ENCODE measurements at regions not wholly inside any gene's neighbourhood (a gene's known extent, or its start where the extent isn't known, plus 50 kb on each side); places are given as distances from the start of the nearest gene placed in this dataset.

GRCh38 chr15:62378772-62379498, 213.8 kb upstream of the C2CD4B start:
- H3K36me3 Mint-ChIP-seq (ENCODE audit: low read depth) = no peaks in the 10 kb centered on the region
- peaks cover 15% of the 10 kb centered on the region for H3K27me3 Mint-ChIP-seq (ENCODE audit: low read depth)
- no peak overlapping the region for H3K27ac Mint-ChIP-seq (ENCODE audit: unreplicated experiment)
- TF ChIP-seq CTCF (IDR thresholded peaks at IDR 0.05) = no peak
- no peak overlapping the region for H3K4me3 Mint-ChIP-seq (ENCODE audit: unreplicated experiment)
- no peaks in the 10 kb centered on the region for H3K4me1 Mint-ChIP-seq (ENCODE audit: low read depth)
- H3K9me3 Mint-ChIP-seq (ENCODE audit: low read depth) = no peaks in the 10 kb centered on the region
- no peak for DNase-seq (ENCODE audit: low spot score)

DNA sequence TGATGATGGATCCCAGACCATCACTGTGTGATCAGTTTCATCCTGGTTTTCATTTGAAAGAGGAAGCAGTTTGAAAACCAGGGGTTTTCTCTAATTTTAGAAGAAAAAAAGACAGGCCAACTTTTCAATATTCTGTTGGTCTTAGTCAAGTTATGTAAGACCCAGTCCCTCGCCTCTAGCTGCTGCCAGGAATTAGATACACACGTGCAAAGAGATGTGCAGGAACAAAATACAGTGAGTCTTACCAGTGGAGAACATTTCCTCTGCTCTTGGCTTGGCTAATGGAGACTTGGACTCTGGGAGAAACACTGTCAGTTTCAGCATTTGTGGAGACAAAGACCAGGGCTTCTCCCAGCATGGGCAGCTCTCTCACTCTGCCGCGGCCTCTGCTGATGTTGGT, 214.9 kb upstream of the C2CD4B start:
- Mint-ChIP-seq H3K27ac (ENCODE audit: unreplicated experiment) (no peak overlapping the region), H3K27me3 (ENCODE audit: low read depth) (peaks cover 13% of the 10 kb centered on the region), H3K36me3 (ENCODE audit: low read depth) (no peaks in the 10 kb centered on the region), H3K4me3 (ENCODE audit: unreplicated experiment) (no peak overlapping the region), H3K4me1 (ENCODE audit: low read depth) (no peaks in the 10 kb centered on the region), H3K9me3 (ENCODE audit: low read depth) (no peaks in the 10 kb centered on the region)
- DNase-seq (ENCODE audit: low spot score) = no peak
- TF ChIP-seq CTCF (IDR thresholded peaks at IDR 0.05) = no peak

- H3K9me3 Mint-ChIP-seq (ENCODE audit: low read depth) = no peaks in the 10 kb centered on the region
- no peak for TF ChIP-seq CTCF (IDR thresholded peaks at IDR 0.05)
- H3K27me3 Mint-ChIP-seq (ENCODE audit: low read depth) = peaks cover 14% of the 10 kb centered on the region
Observed at GRCh38 chr15:62382046-62382445, 217.0 kb upstream of the C2CD4B start.

DNA sequence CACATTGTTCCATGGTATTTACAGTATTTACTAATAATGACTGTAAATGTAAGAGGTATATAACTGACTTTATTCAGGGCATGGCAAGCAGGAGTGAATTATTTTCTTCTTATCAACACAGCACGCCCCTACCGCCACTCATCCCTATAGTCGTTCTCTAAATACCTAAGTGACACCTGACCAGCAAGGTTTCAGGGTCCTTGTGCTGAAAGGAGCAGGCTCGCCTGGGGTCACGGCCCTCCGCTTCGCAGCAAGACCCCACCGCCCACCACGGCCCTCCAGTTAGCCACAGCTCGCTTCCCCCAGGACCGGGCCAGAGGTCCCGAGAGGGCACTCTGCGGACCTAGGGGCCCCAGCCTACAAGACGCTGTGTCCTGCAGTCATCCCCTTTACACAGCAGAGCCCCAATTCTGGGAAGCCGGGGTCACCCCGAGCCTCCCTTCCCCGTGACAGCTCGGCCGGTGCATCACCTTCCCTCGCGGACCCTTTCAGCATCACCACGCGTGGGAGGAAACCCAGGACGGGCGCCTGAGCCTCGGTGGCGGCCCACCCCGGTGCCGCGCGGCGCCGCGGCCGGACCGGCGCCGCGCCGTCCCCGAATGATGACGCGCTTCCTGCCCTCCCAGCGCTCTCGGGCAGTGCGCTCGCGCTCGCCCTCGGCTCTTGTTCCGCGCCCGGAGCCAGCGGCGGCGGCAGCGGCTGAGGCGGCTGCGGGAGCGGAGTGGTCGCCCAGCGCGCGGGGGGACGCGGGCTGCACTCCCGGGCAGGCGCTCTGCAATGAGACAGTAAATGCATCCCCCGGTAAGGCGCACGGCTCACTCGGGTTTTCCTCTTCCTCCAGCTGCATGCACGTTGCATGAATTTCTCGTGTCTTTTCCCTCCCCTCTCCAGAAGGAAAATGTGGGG, 225.1 kb upstream of the C2CD4B start, which contains the start of gene TLN2:
Gene TLN2, plus strand, starts transcription at position 666 of the 906 bp plus-strand sequence.
- DNase-seq (ENCODE audit: low spot score) = peak; percentile 83
- no peak for TF ChIP-seq CTCF (IDR thresholded peaks at IDR 0.05)
- no peaks in the 10 kb centered on the region for H3K36me3 Mint-ChIP-seq (ENCODE audit: low read depth)
- H3K4me3 Mint-ChIP-seq (ENCODE audit: unreplicated experiment) = peak within 1 kb of the TSS; percentile 94
- peaks cover 20% of the 10 kb centered on the region for H3K4me1 Mint-ChIP-seq (ENCODE audit: low read depth)
- H3K27ac Mint-ChIP-seq (ENCODE audit: unreplicated experiment) = peak within 1 kb of the TSS; percentile 85
- H3K27me3 Mint-ChIP-seq (ENCODE audit: low read depth) = peaks cover 2% of the 10 kb centered on the region
- H3K9me3 Mint-ChIP-seq (ENCODE audit: low read depth) = no peaks in the 10 kb centered on the region

More at GRCh38 chr15:62382046-62382445, 217.0 kb upstream of the C2CD4B start:
- Mint-ChIP-seq H3K27ac (ENCODE audit: unreplicated experiment) (no peak overlapping the region), H3K36me3 (ENCODE audit: low read depth) (no peaks in the 10 kb centered on the region), H3K4me3 (ENCODE audit: unreplicated experiment) (no peak overlapping the region), H3K4me1 (ENCODE audit: low read depth) (no peaks in the 10 kb centered on the region)
- no peak for DNase-seq (ENCODE audit: low spot score)

Data from chondrocyte (in vitro differentiated cells).